NCI-H748 (cell line): ENCODE measurements at regions not wholly inside any gene's neighbourhood (a gene's known extent, or its start where the extent isn't known, plus 50 kb on each side); places are given as distances from the start of the nearest gene placed in this dataset.
"Not testable (repeated sequence)": the region's sequence is repeated elsewhere in the genome, so short reads cannot be mapped to it uniquely, and the experiment has no call there.

Source experiments
- DNase-seq: peaks from one replicate; lab custom pipeline; 2025; ENCODE audit not compliant: unreplicated experiment; lab: John Stamatoyannopoulos, UW

DNA sequence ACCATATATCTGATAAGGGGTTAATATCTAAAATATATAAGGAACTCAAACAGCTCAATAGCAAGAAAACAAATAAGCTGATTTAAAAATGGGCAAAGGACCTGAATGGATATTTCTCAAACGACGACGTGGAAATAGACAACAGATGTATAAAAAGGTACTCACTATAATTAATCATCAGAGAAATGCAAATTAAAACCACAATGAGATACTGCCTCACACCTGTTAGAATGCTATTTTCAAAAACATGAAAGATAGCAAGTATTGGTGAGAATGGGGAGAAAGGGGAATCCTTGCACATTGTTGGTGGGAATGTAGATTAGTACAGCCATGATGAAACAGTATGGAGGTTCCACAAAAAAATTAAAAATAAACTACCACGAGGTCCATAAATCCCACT, 163.2 kb downstream of the DKK1 start:
- no peak for DNase-seq

DNA sequence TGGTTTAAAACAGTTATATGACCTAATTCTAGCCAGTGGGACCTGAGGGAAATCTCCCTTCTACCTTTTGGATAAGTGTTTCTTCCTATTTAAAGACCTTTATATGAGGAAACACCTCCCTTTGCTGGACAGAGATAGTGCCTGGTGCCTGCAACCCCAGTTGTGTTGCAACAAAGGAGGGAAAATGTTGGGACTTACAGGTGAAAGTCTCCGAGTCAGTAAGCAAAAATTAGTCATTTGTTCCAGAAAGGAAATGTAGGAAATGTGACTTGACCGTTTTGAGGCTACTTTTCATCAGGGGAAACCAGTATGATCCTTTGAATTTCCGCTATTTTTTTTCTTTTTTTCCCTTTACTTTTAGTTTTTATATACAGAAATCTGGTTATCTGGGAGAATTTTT, 165.5 kb downstream of the DKK1 start:
- DNase-seq = no peak

DNA sequence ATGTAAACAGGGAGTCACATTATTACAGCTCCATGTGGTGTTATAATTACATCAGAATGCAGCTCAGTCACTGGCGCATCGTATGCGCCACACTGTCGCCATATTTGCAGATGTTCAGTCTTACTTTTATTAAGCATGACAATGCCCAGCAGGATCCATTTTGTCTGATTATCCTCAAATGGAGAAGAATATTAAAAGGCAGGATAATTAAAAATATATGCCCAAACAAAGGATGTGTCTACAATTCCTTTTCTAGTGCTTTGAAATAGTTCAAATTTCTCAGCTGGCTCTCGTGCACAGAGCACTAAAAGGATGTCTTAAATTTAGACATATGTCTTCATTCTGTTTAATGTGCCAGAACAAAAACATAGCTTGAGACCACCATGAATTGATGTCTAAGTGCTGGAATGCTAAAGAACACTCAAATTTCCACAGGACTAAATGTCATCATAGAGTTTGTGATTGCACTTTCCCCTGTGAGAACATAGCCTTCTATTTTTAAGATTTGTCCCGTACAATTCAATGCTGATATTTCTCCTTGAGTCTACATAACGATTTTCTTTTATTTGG, 168.0 kb downstream of the DKK1 start:
- no peak for DNase-seq

DNA sequence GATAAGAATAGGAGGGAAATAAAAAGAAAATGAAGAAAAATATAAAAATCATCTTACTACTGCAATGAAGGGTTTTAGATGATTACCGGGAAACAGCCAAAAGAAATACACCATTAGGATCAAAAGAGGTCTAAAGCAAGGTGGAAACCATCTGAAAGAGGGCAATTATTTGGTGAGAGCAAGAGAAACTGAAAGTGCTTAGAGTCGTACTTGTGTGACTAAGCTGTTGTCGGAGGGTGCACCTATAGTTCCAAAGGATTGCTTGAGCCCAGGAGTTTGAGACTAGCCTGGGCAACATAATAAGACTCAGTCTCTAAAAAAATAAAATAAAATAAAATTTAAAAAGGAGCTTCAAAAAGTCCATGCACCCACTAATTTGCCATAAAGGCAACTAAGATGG, 169.5 kb downstream of the DKK1 start:
- DNase-seq = no peak

DNA sequence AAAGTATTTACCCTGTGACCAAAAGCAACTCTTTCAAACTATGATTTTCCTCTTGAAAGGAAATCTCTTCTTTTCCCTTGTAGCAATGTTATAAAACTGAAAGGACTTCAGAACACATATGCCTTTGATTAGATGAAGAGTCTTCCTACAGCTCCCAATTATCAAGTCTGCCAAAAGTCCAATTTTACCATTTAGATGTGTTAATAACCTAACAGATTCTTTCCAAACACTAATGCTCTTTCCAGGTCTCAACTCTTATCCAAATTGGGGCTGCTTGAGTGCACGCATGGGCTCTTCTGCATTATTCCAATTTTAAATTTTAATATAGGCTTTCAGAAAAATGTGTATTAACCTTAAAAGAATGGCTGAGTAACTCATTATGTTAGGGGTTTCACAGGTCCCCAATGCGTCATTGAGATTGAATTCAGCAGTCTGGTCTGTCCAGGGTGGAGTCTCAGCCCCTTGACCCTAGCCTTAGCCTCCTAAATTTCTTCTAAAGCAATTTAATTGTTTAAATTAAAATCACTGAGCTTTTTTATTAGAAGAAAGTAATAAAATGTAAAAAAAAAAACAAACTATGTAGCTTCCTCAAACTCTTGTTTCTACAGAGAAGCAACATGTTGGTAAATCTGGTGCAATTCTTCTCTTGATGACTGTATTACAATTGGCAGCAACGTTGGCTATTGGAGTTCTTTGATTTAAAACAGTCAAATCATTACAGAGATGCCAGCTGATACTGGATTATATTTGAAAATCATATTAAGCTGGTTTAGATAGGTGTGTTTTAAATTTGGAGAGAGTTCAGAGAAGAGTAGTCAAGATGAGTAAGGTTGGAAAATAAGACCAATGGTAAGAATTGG, 170.4 kb downstream of the DKK1 start:
- no peak for DNase-seq

DNA sequence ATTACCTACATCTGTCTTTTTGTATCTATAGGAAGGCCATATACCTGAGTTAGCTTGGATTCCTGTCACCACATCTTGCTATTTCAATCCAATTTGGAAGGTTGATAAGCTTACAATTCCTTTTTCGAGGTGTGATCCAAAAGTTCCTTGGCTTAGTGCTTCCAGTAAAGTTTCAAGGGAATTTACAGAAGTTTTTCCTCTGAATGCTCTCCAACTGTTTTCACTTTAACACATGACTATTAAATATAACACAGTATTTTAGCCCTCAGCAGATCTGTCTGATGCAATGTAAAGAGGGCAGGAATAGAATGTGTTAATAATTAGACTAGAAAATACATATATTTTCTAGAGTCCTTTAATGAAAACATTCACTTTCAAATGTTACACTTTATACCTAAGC, 171.4 kb downstream of the DKK1 start:
- DNase-seq = no peak

DNA sequence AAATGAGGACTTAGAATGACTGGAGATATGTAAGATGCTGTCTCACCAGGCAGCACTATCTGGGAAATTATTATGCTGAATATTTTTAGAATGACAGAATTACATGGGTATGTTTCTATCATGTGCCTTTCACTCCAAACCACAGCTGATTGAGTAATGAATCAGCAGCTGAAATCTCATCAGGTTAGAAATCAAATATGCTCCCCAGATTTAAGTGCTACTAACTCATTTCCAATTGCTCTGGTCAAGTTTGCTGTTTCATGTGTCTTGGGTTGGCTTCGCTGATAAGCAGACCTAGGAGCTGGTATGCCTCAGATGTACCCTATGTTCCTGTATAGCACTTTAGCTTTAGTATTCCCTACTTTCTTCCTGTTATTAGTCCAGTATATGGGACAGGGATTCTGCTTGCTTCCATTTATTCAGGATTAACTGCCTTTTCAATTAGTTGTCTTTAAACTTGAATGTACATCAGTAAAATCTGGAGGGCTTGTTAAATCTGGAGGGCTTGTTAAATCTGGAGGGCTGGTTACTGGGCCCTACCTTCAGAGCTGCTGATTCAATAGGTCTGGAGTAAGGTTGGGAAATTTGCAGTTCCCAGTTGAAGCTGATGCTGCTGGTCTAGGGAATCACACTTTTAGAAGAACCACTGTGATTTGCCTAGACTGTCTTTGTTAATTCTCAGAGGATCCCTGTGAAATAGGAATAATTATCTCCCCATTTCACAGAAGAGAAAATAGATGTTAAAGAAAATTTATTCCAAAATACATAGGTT, 172.9 kb downstream of the DKK1 start:
- no peak for DNase-seq

DNA sequence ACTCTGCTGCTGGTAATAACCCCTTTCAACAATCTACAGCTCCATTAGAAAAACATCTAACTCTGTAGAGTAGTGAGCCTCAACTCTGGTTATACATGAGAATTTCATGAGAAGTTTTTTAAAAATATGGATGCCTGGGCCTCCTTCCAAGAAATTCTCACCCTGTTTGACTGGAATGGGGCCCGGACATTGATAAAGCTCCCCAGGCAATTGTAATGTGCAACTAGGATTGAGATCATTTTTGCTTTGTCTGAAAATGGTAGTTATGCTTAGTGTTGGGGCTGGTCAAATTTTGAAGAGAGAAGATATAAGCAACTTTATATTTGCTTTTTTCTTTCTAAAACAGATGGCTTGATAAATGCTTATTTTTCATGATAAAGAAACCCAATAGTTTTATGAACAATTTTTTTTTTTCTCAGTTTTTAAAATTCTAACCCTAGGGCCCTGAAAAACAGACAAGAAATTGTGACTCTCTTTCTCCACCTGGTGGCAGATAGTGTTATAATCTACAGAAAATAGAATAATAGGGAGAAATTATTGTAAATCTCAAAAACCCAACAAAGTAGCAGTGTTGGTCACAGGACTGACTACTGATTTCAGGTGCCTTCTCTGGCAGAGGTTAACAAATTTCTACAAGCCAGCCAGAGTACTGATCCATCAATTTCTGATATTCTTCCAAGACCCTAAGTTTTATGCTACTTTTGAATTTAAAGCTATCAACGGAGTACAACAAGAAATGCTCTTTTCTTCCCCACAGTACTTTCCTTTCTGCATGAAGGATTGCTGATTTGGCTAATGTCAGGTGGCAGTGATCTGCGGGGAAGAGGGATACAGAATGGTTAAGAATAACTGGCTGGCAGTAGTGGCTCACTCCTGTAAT, 174.8 kb downstream of the DKK1 start:
- DNase-seq = peak; percentile 1

DNA sequence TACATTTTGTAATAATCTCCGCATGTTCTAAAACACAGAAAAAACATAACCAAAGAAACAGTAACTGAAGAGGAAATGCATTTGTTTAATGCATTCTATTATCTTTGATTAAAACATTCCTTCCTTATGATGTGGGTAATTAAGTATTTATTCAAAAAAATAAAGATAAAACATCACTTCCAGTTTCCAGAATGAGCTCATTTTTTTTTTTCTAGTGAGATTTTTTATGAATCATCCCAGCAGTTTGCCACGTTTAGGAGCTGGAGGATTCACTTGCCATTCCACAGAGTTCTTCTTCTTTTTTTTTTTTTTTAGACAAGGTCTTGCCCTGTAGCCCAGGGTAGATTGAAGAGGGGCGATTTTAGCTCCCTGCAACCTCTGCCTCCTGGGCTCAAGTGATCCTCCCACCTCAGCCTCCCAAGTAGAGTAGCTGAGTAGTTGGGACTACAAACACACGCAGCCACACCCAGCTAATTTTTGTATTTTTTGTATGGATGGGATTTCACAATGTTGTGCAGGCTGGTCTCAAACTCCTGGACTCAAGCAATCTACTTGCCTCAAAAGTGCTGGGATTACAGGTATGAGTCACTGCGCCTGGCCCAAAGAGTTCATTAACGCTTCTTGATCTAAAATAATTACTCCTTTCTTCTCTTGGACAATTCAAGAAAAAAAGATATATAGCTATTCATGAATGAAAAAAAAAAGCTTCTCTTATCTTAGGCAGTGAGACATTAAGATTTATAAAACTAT, 177.3 kb downstream of the DKK1 start:
- no peak for DNase-seq

DNA sequence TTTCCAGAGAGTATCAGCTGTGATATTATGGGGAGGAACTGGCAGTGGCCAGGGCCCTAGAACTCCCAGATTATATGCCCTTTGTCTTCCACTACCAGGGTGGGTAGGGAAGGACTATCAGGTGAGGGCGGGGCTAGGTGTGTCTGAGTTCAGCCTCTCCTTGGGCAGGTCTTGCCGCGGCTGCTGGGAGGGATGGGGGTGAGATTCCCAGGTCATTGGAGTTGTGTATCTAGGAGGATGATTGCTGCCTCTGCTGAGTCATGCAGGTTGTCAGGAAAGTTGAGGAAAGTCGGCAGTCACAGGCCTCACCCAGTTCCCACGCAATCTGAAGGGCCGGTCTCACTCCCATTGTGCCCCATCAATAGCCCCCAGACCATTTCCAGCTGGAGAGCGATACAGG, 185.2 kb downstream of the DKK1 start:
- DNase-seq = no peak

DNA sequence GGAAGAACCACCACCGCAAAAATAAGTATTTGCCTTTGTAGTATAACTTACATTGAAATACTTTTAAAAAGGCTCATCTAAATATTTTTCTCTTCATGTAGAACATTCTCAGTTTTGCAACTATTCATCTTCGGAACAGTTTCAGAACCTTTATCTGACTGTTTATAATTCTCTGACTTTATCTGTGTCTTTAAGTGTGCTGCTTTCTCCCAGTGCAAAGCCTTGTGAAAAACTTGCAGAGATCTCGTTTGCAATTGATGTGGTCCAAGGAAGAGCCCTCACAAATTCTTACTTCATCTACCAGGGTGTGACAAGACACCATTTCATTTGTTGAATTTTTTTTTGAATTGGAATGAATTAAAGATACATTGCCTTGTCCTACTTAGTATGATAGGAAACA, 186.4 kb downstream of the DKK1 start:
- DNase-seq = no peak

DNA sequence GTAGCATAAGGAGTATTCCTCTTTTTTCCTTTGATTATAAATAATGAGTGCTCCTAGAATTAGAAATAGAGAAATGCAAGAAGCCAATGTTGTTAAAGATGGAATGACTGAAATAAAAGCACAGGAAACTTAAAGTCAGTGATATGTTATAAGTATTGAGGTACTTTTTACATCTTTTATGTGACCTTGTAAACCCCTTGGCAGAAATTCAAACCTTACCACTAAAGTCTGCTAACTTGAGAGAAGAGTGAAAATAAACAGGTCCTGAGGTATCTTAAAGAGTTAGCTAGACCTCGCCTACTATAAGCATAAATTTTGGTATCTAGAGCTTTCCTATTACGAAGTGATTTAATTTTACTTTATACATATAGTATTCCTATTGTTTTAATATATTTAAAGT, 188.2 kb downstream of the DKK1 start:
- DNase-seq = no peak

DNA sequence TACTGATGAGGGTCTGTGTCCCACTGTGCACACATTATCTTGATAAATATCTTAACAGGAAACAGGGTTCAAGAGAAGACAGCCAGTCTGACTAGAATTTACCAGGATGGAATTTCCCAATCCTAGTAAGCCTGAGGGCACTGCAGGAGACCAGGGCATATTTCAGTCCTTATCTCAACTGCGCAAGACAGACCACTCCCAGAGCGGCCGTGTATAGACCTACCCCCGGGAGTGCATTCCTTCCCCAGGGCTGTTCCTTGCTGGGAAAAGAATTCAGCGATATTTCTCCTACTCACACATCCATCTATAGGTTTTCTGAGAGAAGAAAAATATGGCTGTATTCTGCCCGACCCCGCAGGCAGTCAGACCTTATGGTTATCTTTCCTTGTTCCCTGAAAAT, 191.3 kb downstream of the DKK1 start:
- not testable (repeated sequence) for DNase-seq

DNA sequence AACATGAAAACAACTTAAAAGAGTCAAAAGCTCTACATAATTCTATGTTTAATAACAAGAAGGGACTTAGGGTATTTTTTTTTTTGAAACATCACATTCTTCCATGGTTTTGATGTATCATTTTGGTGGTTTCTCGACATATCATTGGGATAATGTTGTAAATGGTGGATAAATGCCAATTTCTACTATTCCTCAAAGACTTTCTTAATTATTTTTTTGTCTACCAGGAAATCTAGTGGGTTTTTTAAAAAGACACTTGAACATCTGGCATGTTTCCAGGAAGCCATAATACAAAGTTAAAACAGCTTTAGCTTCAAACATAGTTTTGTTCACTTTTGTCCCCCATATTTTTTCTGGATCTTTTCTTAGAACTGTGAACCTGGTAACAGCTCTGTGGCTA, 200.4 kb downstream of the DKK1 start:
- no peak for DNase-seq

DNA sequence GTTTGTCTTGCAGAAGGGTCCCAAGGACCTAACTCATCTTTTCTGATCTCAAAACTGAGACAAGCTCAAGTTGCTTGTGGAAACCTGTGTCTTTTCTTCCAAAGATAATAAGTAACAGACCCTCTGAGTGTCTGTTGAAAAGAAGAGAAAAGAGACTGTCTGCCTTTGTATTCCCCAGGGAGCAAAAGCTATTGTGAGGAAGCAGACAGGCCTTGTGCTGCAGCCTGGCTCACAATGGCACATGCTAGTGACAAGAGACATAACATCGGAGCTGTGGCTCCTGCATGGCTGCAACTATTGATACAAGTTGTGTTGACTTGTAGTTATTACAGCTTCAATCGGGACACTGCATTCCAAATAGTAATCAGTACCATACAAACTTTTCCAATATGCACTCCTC, 202.9 kb downstream of the DKK1 start:
- DNase-seq = no peak

DNA sequence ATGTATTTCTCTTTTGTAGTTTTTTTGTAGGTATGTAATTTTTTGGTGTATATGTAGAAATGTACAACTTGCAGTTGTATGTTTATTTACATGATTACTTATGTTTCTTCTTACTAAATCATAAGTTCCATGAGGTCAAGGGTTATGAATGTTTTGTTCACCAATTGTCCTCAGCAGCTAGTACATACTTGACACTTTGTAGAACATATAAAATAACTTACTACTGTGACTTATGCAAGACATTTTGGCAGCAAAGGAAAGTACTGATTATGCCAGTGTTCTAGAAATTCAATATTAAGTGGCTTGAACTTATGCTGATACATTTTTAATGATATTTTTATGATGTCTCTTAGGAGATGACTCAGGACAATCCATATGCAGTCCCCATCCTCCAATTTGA, 209.6 kb downstream of the DKK1 start:
- no peak for DNase-seq

DNA sequence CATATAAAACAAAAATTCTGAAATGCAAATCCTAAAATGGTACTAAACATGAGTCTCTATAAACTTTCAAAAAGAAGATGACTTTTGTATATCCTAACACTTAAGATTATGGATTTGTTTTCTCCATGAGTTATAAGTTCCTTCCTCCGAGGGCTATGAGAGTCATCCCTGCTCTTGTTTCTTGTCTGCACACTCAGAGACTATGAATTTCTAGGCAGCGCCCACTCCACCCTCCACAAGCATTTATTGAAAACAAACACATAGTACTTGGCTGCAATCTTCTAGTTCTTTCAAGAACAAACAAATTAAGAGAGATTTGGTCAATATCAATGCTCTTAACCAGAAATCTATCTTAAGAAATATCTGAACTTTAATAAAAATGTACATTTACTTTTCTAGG, 211.7 kb downstream of the DKK1 start:
- no peak for DNase-seq

DNA sequence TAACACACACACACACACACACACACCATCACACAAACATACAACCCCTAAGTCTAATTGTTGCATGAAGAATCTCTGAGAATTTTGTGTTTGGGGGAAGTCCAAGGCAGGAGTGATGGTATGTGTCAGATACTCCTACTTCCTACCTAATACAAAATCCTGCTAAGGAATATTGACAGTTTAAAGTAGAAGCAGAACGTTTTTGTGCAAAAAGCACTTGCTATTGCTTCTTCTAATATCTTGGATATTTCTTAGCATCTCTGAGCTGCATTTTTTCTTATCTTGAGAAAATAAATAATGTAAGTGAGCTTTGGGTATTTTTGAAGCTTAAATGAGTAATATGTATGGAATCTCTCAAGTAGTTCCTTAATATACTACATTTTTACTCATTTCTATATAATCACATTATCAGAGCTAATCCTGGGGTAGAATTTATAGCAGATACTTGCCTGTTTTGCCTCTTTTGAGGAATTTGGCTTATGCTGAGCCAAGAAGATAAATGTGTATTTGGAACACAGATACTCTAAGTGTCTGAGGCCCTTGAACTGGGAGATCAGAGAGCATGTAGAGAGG, 212.3 kb downstream of the DKK1 start:
- DNase-seq = no peak

DNA sequence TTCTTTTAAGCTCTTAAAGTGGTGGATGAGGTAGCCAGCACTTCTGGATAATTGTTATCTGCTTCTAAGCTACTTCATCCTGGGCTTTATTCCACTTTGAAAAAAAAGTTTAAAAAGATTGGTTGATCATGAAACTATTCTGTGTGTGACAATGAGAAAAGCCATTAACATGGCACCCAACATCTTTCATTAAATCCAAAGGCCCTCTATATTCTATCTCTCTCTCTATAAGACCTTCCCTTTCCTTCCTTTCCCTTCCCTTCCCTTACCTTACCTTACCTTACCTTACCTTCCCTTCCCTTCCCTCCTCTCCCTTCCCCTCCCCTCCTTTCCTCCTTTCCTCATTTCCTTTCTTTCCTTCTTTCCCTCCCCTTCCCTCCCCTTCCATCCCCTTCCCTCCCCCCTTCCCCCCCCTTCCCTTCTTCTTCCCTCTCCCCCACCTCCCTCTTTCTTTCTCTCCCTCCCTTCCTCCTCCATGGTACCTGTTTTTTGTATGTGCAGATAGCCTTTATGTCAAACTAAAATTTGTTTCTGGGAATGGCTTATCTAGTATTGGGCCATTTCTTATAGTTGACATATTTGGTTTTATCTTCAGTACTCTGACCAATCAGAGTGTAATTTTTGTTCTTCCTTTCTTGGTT, 218.7 kb downstream of the DKK1 start:
- DNase-seq = no peak

DNA sequence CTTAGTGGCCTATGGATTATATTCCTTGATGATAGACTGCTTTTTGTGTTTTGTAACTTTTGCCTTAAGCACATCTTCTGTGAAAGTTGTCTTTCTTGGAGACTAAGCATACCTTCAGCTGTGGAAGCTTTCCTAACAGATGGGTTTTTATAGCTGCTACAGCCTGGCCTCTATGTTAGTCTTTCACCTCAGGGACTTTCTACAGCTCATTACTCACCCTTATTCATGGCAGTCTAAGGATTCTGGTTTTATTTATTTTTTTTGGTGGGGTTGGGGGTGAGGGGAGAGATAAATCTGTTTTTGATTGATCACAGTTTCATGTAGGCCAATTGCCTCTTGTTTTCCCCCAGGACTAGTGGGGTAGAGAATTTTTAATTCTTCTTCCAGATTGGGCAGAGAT, 219.9 kb downstream of the DKK1 start:
- no peak for DNase-seq
